SU-DHL-6 (cell line): ENCODE measurements at regions not wholly inside any gene's neighbourhood (a gene's known extent, or its start where the extent isn't known, plus 50 kb on each side); places are given as distances from the start of the nearest gene placed in this dataset.

ENCODE experiments used
- H2AFZ ChIP-seq: fragments of 200-600 bp; sonication (generic); 2 replicates; pipeline ENCODE4 v1.6.1; 2014; ENCODE audit warnings: low read depth, mild to moderate bottlenecking, moderate library complexity, mixed read lengths, antibody characterized with exemption, low read length; ENCODE audit not compliant: severe bottlenecking
- H3F3A ChIP-seq: fragments of 200-600 bp; shearing (Covaris generic); 2 replicates; pipeline ENCODE4 v1.6.0; 2016; ENCODE audit warnings: antibody characterized with exemption, mild to moderate bottlenecking; ENCODE audit not compliant: insufficient read depth
- H3K27ac ChIP-seq: fragments of 200-600 bp; sonication (generic); 2 replicates; pipeline ENCODE4 v1.5.1; 2016; ENCODE audit warnings: low read depth, mild to moderate bottlenecking, low read length, moderate library complexity, mixed read lengths
- H3K27me3 ChIP-seq: fragments of 200-600 bp; sonication (generic), shearing (Covaris generic); 2 replicates; pipeline ENCODE4 v1.6.0; 2014; ENCODE audit warnings: mild to moderate bottlenecking, low read length
- H3K36me3 ChIP-seq: fragments of 200-600 bp; sonication (generic); 2 replicates; pipeline ENCODE4 v1.6.1; 2014; ENCODE audit warnings: mild to moderate bottlenecking, low read length, mixed read lengths
- H3K4me2 ChIP-seq: fragments of 300-600, 200-600 bp; shearing (Covaris generic), sonication (generic); 2 replicates; pipeline ENCODE4 v1.6.0; 2014; ENCODE audit warnings: low read length, low read depth, mild to moderate bottlenecking; ENCODE audit not compliant: poor library complexity, severe bottlenecking
- H3K4me3 ChIP-seq: fragments of 200-600 bp; sonication (generic); 2 replicates; pipeline ENCODE4 v1.5.1; 2014; ENCODE audit warnings: antibody characterized with exemption, low read length, mild to moderate bottlenecking, mixed read lengths; ENCODE audit not compliant: insufficient read depth, poor library complexity, severe bottlenecking
- H3K79me2 ChIP-seq: fragments of 200-600 bp; sonication (generic); 2 replicates; pipeline ENCODE4 v1.6.1; 2014; ENCODE audit warnings: mild to moderate bottlenecking, low read length, moderate library complexity; ENCODE audit not compliant: insufficient read depth
- H3K9ac ChIP-seq: fragments of 200-600 bp; sonication (generic); 2 replicates; pipeline ENCODE4 v1.7.0; 2014; ENCODE audit warnings: mild to moderate bottlenecking, low read length
- H3K9me2 ChIP-seq: fragments of 200-600 bp; sonication (generic); replicated peaks from 2 replicates; pipeline ENCODE4 v1.6.1; 2014; ENCODE audit warnings: low read length; ENCODE audit not compliant: insufficient read depth
- H3K9me3 ChIP-seq: fragments of 200-600 bp; sonication (generic); 2 replicates; pipeline ENCODE4 v1.6.1; 2014; ENCODE audit warnings: low read length, mixed read lengths; ENCODE audit not compliant: insufficient read depth
- H4K20me1 ChIP-seq: fragments of 200-600 bp; sonication (generic); 2 replicates; pipeline ENCODE4 v1.6.1; 2014; ENCODE audit warnings: low read depth, mild to moderate bottlenecking, antibody characterized with exemption, low read length, moderate library complexity, mixed read lengths
- CTCF ChIP-seq: fragments of 200-600 bp; sonication (generic); IDR thresholded peaks from one replicate; pipeline ENCODE4 v1.5.1; 2017; ENCODE audit warnings: antibody characterized with exemption, mild to moderate bottlenecking, low read length, moderate library complexity; ENCODE audit not compliant: insufficient read depth, poor library complexity, severe bottlenecking
- EZH2phosphoT487 ChIP-seq: fragments of 200-600 bp; sonication (generic), shearing (Covaris generic); conservative IDR thresholded peaks from 2 replicates; pipeline ENCODE4 v1.6.1; 2018; ENCODE audit warnings: mild to moderate bottlenecking, antibody characterized with exemption, low read length, moderate library complexity, mixed read lengths

- H3K9ac ChIP-seq = no peak overlapping the region
- H3K9me3 ChIP-seq = no peaks in the 10 kb centered on the region
- no peak overlapping the region for H2AFZ ChIP-seq
- H3K27ac ChIP-seq = no peak overlapping the region
- H3K4me2 ChIP-seq = no peak overlapping the region
- H3F3A ChIP-seq = no peaks in the 10 kb centered on the region
- H3K4me3 ChIP-seq = no peak overlapping the region
- TF ChIP-seq EZH2phosphoT487 = no peak
- TF ChIP-seq CTCF = no peak
- H4K20me1 ChIP-seq = no peaks in the 10 kb centered on the region
- no peaks in the 10 kb centered on the region for H3K27me3 ChIP-seq
- no peaks in the 10 kb centered on the region for H3K9me2 ChIP-seq
- no peaks in the 10 kb centered on the region for H3K79me2 ChIP-seq
- no peaks in the 10 kb centered on the region for H3K36me3 ChIP-seq
Measured at GRCh38 chr15:70210076-70210475, 112.4 kb upstream of the TLE3 start.

GRCh38 chr15:70209499-70209898 lies 111.8 kb upstream of the TLE3 start:
- Histone ChIP-seq H3F3A (no peaks in the 10 kb centered on the region), H2AFZ (no peak overlapping the region), H3K36me3 (no peaks in the 10 kb centered on the region), H4K20me1 (no peaks in the 10 kb centered on the region), H3K9me3 (no peaks in the 10 kb centered on the region), H3K9ac (no peak overlapping the region), H3K27ac (no peak overlapping the region), H3K27me3 (no peaks in the 10 kb centered on the region), H3K79me2 (no peaks in the 10 kb centered on the region), H3K4me3 (no peak overlapping the region), H3K4me2 (no peak overlapping the region), H3K9me2 (no peaks in the 10 kb centered on the region)
- TF ChIP-seq EZH2phosphoT487 (no peak), CTCF (no peak)

- H2AFZ ChIP-seq = no peak overlapping the region
- TF ChIP-seq EZH2phosphoT487 (no peak), CTCF (no peak)
- no peaks in the 10 kb centered on the region for H3K79me2 ChIP-seq
- H3K4me2 ChIP-seq = no peak overlapping the region
- no peaks in the 10 kb centered on the region for H4K20me1 ChIP-seq
- H3K27ac ChIP-seq = no peak overlapping the region
- no peaks in the 10 kb centered on the region for H3K36me3 ChIP-seq
- H3K9ac ChIP-seq = no peak overlapping the region
- no peaks in the 10 kb centered on the region for H3K27me3 ChIP-seq
- no peak overlapping the region for H3K4me3 ChIP-seq
- no peaks in the 10 kb centered on the region for H3F3A ChIP-seq
- no peaks in the 10 kb centered on the region for H3K9me3 ChIP-seq
- H3K9me2 ChIP-seq = no peaks in the 10 kb centered on the region
Measured at GRCh38 chr15:70208332-70208731, 110.6 kb upstream of the TLE3 start.

GRCh38 chr15:70206668-70207067 lies 109.0 kb upstream of the TLE3 start:
- H3K27ac ChIP-seq = no peak overlapping the region
- no peak overlapping the region for H3K4me2 ChIP-seq

More at GRCh38 chr15:70206668-70207067, 109.0 kb upstream of the TLE3 start:
- Histone ChIP-seq H3K36me3 (no peaks in the 10 kb centered on the region), H4K20me1 (no peaks in the 10 kb centered on the region), H3K9ac (no peak overlapping the region), H3K9me3 (no peaks in the 10 kb centered on the region), H3F3A (no peaks in the 10 kb centered on the region), H3K79me2 (no peaks in the 10 kb centered on the region), H3K9me2 (no peaks in the 10 kb centered on the region), H2AFZ (no peak overlapping the region), H3K4me3 (no peak overlapping the region), H3K27me3 (no peaks in the 10 kb centered on the region)
- TF ChIP-seq CTCF = no peak
